ENCODE measurements at regions not wholly inside any gene's neighbourhood (a gene's known extent, or its start where the extent isn't known, plus 50 kb on each side); places are given as distances from the start of the nearest gene placed in this dataset.

DNA sequence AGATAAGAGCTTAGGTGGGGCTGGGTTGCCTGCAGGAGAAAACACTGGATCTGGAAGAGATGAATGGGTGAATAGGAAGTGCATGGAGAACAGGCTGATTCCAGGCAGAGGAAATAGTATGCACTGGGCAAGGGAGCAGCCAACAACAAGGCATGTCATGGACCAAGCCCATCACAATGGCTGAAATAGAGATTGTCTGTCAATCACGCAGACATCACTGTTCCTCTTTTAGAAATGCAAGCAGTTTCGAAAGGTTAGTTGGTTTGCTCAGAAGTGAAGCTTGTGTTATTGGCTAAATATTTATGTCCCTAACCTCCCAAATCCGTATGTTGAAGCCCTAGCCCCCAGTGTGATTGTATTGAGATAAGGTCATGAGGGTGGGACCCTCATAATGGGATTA is 621.7 kb upstream of the CDH11 start:
- TF ChIP-seq, protein P1, sequence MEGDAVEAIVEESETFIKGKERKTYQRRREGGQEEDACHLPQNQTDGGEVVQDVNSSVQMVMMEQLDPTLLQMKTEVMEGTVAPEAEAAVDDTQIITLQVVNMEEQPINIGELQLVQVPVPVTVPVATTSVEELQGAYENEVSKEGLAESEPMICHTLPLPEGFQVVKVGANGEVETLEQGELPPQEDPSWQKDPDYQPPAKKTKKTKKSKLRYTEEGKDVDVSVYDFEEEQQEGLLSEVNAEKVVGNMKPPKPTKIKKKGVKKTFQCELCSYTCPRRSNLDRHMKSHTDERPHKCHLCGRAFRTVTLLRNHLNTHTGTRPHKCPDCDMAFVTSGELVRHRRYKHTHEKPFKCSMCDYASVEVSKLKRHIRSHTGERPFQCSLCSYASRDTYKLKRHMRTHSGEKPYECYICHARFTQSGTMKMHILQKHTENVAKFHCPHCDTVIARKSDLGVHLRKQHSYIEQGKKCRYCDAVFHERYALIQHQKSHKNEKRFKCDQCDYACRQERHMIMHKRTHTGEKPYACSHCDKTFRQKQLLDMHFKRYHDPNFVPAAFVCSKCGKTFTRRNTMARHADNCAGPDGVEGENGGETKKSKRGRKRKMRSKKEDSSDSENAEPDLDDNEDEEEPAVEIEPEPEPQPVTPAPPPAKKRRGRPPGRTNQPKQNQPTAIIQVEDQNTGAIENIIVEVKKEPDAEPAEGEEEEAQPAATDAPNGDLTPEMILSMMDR (IDR thresholded peaks at IDR 0.05): no peak

DNA sequence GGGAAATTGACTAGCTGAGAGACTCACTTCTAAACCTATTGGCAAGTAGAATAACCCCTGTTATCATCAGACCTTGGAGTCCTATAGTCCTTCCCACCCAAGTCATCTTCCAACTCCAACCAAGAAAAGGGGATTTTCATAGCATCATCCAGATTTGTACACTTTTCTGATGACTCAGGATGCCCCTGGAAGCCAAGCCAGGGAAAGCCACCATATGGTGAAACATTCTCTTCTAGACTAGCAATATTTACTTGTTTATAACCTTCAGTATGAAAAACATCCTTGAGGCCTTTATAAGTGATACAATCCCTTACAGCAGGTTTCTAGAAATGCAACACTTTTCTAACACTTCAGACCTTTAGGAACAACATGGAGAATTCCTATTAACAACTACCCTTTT is 618.8 kb upstream of the CDH11 start:
- TF ChIP-seq, protein P1 (IDR thresholded peaks at IDR 0.05): no peak

DNA sequence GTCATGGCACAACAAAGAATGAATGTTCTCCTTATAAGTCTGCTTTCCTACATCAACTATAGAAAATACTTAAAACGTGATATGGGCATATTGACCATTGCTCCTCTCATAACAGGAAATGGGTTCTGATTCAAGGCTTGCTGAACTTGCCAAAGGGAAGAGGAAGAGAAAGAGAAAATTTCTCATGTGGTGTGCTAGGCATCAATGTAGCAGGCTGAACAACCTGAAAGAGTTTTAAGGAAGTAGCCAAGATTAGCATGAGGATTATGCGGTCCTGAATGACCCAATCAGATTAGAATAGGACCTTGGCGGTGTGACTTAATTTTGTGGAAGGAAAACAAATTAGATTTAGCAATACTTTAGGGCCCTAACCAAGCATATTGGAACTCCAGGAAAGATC is 617.7 kb upstream of the CDH11 start:
- TF ChIP-seq, protein P1 (IDR thresholded peaks at IDR 0.05): no peak

- TF ChIP-seq, protein P1 (IDR thresholded peaks at IDR 0.05): no peak
Observed at GRCh38 chr16:65737831-65738230, 616.0 kb upstream of the CDH11 start.

DNA sequence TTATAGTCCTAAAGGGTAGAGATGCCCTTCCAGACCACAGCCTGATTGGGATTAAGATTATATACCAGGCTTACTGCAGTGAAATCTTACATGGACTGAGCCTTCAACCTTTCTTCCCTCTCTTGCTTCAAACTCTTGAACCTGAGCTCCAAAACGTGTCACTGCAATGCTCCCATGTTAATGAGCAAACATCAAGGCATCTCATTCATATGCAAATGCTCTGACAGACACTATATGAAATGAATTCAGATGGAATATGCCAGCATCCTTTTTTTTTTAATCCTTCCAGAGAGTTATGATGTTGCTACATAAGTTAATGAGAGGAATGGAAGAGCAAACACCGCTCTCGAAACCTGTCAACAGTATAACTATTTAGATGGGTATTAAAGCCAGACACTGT is 611.9 kb upstream of the CDH11 start:
- TF ChIP-seq, protein P1 (IDR thresholded peaks at IDR 0.05): no peak

GRCh38 chr16:65731833-65732232 is 610.0 kb upstream of the CDH11 start:
- TF ChIP-seq, protein P1 (IDR thresholded peaks at IDR 0.05): no peak

DNA sequence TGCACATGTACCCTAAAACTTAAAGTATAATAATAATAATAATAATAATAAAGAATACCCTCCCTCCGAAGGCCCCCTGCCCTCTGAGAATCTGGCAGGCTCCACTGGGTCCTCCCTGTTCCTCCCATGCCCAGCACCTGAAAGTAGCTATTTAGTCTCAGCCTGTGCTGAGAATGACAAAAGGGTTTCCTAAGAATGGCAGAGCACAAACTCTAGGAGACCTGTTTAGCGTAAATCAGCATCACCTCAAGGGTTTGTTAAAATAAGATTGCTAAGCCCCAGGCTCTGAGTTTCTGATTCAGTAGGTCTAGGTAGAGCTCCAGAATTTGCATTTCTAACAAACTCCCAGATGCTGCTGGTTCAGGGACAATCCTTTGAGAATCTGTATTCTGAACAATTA is 606.8 kb upstream of the CDH11 start:
- TF ChIP-seq, protein P1 (IDR thresholded peaks at IDR 0.05): no peak

DNA sequence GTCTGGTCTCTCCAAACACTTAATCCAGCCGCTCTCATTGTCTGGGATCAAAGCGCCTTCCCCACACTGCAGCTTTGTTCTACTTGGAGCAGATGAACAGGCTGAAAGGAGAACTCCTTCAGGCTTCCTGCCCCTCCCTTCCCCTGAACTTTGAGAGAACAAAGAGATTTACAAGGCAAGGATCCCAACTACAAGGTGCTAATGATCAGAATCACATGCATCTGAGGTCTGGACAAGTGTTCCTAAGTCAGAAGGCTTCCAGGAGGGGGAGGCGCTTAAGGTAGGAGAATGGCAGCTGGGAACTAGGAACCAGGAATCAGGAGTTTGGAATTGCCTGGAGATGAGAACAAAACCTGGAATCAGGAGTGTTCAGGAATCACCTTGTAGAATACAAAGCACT is 606.3 kb upstream of the CDH11 start:
- TF ChIP-seq, protein P1 (IDR thresholded peaks at IDR 0.05): no peak
